LNCAP (cell line): ENCODE measurements at regions not wholly inside any gene's neighbourhood (a gene's known extent, or its start where the extent isn't known, plus 50 kb on each side); places are given as distances from the start of the nearest gene placed in this dataset.

Experiments
- CTCF ChIP-seq: fragments of 450-650 bp; IDR thresholded peaks from 2 replicates; pipeline ENCODE4 v1.5.1; 2017; ENCODE audit warnings: mild to moderate bottlenecking

- no peak for TF ChIP-seq CTCF
Observed at GRCh38 chr10:61139592-61139953, 195.6 kb upstream of the RHOBTB1 start.

- no peak for TF ChIP-seq CTCF
Observed at GRCh38 chr10:61138708-61139591, 195.0 kb upstream of the RHOBTB1 start.

GRCh38 chr10:61136139-61136538 lies 192.2 kb upstream of the RHOBTB1 start:
- no peak for TF ChIP-seq CTCF

GRCh38 chr10:61135276-61135721 lies 191.3 kb upstream of the RHOBTB1 start:
- TF ChIP-seq CTCF: no peak

- no peak for TF ChIP-seq CTCF
Observed at GRCh38 chr10:61130366-61130765, 186.4 kb upstream of the RHOBTB1 start.

- no peak for TF ChIP-seq CTCF
Observed at GRCh38 chr10:61128196-61128595, 184.2 kb upstream of the RHOBTB1 start.

- TF ChIP-seq CTCF: no peak
Observed at GRCh38 chr10:61125560-61126170, 181.7 kb upstream of the RHOBTB1 start.
